Sigmoid colon (tissue), 4 donors: ENCODE measurements at regions not wholly inside any gene's neighbourhood (a gene's known extent, or its start where the extent isn't known, plus 50 kb on each side); places are given as distances from the start of the nearest gene placed in this dataset.

ENCODE experiments used
- POLR2A ChIP-seq, 2 donors: fragments of 450-650 bp; IDR thresholded peaks; one replicate each; pipeline ENCODE4 v1.6.1; 2016; ENCODE audit warnings: antibody characterized with exemption in 2 of 2, mild to moderate bottlenecking in 2 of 2, moderate library complexity in 2 of 2
- POLR2AphosphoS5 ChIP-seq, 4 donors: sonication (generic); formaldehyde crosslinking; IDR thresholded peaks; one replicate each; pipeline ENCODE4 v1.6.1; 2017; ENCODE audit warnings: antibody characterized with exemption in 4 of 4

DNA sequence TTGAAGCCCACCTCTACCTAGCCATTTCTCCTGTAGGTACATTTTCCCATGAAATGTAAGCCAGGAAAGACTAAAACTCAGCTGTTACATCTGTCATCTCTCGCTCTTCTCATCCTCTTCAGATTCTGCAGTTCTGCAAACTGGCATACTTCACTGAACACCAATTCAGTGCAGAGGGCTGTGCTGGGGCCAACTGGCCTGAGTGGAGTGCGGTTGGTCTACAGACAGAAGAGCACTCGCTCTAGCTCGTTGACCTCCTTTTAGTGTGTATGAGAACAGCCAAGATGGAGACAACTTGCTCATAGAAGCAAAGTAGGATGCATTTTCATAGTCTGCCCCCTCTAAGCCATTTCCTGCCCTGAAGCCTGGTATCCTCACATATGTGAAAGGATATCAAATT lies 862.6 kb downstream of the BCL11A start:
- no peak for TF ChIP-seq POLR2A (IDR thresholded peaks at IDR 0.05)
- no peak for TF ChIP-seq POLR2AphosphoS5 (IDR thresholded peaks at IDR 0.05)
